HG02870 (cell line): ENCODE measurements at regions not wholly inside any gene's neighbourhood (a gene's known extent, or its start where the extent isn't known, plus 50 kb on each side); places are given as distances from the start of the nearest gene placed in this dataset.
"Not testable (repeated sequence)": the region's sequence is repeated elsewhere in the genome, so short reads cannot be mapped to it uniquely, and the experiment has no call there.

Experiments used
- ATAC-seq: cut with Tn5 transposase; IDR thresholded peaks from one replicate; pipeline ENCODE4 v1.9.1; 2021; ENCODE audit warnings: mild to moderate bottlenecking, moderate library complexity; ENCODE audit not compliant: unreplicated experiment

DNA sequence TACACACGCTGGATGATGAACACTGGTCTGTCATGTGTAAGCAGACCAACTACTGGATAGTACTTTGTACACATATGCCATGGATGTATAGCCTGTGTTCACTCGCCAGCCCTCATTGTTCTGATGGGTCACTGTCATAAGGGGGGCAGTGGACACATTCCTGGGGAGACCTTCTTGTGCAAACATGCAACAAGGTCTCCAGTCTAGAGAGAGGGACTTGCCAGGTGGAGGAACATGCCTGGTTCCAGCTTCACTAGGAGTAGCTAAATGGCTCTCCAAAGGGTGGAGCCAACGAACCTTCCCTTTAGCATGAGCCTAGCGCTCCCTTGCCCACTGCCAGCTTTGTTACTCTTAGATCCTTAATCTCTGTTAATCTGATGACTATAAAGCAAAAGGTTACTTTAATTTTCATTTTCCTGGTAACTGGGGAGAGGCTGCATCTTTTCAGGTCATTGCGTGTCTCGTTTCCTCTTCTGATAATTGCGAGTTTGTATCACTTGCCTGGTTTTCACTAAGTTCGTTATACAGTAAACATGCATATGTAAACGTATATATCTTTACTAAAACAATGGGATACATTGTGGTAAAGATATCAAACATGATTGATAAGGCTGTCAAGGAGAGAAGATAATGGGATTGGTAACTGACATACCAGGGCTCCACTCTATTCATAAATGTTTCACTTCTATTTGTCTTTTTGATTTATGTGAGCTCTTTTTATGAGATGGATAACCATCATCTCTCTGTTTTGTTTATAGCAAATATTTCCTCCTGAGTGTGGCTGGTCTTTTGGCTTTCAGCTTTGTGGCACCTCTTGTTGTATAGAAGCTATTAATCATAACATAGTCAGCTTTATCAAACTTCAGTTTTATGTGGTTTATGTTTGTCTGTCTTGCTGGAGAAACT is 235.2 kb upstream of the SGCG start:
- ATAC-seq: no peak

DNA sequence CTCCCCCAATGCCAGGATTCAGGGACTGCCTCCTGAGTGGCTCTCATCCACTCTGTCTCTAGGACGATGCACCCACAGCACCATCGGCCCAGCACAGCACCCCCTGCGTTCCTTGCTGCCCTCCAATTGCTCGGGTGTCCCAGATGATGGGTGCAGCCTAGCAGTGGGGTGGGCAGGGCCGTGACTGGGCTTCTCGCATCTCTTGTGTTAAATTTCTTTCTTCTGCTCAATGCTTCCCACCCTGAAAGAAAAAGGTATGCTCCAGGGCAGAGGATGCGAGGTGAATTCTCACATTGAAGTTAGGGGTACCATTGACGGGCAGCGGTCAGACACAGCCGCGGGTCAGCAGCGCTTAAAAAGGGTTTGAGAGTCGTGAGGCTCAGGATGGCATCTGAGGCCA is 232.4 kb upstream of the SGCG start:
- ATAC-seq: no peak

DNA sequence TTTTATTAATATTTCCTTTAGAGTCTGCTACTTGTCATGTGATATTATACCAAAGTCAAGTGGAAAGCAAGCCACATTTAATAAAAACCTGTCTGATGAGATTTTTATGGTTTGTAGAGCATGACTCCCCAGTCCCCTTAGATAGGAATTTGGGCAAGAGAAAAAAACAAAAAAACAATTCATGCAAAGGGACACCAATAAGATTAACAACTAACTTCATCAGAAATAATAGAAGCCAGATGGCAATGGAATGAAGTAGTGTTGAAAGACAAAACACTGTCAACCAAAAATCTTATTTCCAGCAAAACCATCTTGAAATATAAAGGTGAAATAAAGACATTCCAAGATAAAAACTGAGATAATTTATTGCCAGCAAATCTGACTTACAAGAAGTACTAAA is 228.8 kb upstream of the SGCG start:
- not testable (repeated sequence) for ATAC-seq

DNA sequence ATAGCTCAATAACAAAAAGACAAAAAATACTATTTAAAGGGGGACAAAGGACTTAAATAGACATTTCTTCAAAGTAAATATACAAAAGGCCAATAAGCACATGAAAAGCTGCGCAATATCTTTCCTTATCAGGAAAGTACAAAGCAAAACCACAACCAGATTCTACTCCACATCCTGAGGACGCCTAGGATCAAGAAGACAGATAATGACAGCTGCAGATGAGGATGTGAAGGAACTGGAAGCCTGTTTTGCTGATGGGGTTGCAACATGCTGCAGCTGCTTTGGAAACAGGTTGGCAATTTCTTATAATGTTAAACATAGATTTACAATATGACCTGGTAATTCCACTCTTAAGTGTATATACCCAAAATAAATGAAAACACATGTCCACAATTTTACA is 225.6 kb upstream of the SGCG start:
- not testable (repeated sequence) for ATAC-seq

DNA sequence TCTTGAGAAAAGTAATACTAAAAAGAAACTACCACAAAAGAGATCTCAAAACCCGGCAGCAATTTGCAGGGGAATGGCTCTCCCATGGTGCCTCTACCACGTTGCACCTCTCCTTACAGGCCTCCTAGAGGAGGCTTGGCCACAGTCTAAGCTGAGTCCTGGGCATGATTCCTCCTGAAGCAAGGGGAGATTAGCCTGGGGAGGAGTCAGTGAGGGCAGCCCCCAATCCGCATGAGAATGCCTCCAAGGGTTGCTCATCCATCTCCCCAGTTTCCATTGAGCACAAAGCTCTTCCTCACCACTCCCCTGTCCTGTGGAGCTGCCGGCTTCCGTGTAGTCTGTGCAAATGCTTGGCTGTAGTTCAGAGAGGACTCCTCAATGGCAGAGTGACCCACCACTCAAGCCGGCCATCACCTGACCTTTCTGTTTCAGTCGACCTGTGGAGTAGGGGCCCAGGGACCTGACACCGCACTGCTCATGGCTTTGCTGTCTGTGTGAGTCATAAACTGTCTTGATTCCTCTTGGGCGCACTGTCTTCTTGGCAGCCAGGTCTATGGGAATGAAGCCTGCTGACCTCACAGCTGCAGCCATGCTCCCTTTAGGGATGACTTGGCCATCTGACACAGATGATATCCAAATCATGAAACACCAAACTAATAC is 224.2 kb upstream of the SGCG start:
- not testable (repeated sequence) for ATAC-seq

DNA sequence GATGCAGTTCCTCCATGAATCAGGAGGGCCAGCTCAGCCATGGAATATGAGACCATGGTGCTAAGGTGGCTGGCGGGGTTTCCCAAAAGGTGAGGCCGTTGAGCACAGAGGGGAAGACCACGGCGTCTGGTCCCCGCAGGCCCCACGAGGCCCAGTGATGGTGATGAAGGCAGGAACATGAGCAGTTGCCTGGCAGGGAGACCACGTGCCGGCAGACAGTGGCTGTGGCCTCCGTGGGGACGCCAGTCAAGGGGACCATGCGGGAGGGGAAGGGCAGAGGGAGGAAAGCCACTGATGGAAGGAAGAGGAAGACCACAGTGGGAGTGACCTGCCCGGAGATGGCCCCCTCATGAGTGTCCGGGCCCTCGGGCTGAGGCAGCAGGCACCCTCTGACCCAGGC is 220.9 kb upstream of the SGCG start:
- ATAC-seq: not testable (repeated sequence)

DNA sequence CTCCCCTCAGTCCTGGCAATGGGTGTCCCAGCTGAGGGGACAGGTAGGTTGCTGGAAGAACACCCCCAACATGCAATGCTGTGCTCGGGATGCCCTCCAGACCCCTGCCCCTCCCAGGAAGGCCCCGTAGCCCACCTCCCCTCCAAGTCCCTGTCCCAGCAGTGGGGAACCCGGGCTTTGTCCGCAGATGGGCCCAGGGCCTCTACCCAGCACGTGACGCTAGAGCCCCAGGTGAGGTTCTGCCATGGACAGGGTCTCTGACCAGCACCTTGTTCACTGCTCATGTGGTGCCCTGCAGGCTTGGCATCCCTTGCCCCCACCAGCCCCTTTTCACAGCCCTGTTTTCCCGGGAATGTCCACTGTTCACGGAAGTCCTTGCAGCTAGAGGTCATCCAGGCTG is 220.0 kb upstream of the SGCG start:
- no peak for ATAC-seq

DNA sequence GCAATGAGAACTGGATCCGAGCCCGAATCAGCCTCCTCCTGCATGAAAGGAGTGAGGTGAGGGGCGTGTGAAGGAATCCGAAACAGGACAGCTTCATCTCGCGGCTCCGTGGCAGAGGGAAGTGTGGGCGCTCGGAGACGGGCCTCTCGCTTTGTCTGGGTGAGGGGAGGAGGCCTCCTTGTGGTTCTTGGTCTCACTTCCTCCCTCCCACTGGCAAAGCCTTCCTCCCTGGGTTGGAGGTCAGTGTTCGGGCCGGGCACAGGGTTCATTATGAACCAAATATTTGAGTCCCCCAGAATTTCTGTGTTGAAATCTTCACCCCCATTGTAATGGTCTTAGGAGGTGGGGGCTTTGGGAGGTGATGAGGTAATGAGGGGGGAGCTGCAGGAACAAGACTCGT is 219.4 kb upstream of the SGCG start:
- ATAC-seq: not testable (repeated sequence)

DNA sequence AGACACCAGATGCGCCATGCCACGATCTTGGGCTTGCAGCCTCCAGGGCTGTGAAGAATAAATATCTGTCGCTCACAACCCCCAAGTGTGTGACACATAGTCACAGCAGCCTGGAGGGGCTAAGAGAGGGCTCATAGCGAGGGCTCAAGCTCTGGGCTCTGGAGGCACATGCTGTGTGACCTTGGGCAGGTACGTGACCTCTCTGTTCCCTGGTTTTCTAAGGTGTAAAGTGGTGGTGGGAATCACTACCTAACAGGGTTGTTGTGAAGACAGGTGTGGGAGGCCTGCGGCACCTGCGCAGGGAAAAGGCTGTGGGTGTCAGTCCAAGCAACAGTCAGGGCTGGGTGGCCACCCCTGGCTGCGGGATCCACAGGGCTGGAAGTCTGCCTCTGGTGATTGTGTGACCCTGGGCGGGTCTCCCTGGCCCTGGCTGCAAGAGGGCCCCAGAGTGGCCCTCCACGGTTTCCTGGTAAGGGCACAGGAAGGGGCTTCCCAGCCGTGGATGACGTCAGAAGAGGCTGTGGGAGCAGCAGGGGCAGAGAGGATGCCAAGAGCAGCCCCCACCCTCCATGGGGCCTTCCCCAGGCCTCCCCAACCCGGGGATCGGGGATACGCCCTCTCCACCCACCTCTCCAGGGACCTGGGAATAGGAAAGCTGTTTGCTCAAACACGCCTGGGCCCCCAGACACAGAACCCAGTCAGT is 218.8 kb upstream of the SGCG start:
- no peak for ATAC-seq

DNA sequence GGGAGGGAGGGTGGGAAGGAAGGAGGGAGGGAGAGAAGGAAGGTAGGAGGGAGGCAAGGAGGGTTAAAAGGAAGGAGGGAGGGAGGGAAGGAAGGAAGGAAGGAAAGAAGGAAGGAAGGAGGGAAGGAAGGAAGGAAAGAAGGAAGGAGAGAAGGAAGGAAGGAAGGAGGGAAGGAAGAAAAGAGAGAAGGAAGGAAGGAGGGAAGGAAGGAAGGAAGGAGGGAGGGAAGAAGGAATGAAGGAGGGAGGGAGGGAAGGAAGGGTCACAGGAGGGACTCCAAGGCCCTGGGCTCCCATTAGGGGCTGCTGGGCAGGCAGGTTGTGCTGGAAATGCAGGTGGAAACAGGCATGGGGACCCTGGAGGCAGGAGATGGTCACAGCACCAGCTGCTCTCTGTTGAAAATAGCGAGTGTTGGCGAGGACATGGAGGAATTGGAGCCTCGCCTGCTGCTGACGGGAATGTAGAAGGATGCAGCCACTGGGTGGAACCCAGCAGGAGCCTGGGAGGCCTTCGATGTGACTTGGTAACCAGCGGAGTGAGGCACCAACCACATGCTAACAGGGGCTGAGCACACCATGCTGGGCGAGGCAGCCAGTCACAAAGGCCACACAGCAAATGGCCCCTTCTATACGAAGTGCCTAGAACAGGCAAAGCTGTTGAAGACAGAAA is 217.3 kb upstream of the SGCG start:
- not testable (repeated sequence) for ATAC-seq

DNA sequence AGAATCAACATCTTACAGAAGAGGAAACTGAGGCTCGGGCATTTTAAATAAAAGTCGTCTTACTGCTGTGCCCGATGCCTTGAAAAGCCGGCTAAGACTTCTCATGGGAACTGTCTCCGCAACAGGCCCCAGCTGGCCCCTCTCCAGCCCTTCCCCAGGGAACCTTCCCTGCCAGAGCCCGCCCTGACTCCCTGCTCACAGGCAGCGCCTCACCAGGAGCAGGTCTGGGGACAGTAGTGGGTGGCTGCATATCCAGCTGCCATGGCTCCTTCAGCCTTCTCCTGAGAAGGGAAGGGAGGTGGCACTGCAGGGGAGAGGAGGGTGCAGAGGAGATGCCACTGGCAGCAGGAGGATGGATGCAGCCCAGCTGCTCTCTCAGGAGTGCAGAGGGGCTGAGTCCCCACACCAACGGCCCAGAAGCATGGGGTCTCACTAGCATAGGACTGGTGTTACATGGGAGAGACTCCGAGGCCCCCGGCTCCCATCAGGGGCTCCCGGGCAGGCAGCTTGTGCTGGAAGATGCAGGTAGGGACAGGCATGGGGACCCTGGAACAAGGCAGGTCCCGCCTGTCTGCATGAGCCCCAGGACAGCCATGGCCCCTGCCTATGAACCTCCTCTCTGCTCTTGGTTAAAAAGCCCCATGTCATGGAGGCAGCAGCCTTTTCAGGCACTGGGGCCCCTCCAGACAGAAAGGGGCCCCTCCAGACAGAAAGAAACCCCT is 216.4 kb upstream of the SGCG start:
- ATAC-seq: no peak

DNA sequence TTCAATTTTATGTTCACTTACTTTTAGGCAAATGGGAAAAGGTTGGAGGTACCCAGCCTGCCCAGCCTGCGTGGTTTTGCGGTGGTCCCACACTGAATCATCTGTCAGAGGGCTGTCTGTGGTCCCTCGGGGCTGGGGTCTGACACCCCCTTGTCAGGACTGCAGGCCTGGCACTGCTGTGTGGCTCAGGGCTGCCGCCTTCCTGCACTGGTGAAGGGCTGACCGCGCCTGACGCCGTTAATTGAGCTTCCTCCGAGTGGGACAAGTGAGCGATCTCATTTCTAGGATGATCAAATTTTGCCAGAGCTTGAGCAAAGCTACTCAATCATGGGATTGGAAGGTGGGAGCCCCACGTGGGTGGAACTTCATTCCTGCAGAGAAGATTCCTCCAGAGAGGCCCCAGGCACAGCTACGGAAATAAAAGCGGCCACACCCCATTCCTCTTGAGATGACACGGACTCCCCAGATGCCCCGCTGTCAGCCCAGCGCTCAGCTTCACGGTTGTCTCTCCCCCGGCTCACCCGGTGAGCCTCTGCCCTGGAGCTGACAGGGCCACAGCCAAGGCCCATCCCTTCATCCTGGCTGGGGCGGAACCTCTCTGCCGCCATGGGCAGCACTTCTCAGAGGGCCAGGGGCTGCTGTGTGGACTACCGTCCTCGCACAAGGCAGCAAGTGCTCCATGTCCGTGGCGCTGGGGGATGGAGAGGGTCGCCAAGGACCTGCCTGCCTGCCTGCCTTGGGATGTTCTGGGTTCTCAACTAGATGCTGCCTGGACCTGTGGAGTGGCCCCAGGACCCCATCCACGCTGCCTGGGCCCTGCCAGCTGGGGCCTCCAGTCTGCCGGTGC is 215.5 kb upstream of the SGCG start:
- not testable (repeated sequence) for ATAC-seq

DNA sequence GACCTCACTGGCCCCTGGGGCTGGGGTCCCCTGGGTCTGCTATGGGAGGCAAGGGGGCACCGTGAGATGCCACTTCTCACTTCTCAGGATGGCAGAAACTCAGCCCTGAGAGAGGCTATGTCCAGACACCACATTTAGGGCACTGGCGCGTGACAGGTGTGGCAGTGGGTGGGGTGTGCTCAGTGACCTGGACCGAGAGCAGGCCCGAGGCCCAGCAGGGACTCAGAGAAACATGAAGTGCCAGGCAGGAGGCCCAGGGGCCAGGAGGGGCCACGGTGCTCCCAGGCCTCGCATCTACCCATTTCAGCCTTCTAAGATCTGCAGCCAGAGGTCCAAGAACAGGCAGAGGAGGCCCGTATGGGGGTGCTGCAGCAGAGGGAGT is 214.9 kb upstream of the SGCG start:
- not testable (repeated sequence) for ATAC-seq

DNA sequence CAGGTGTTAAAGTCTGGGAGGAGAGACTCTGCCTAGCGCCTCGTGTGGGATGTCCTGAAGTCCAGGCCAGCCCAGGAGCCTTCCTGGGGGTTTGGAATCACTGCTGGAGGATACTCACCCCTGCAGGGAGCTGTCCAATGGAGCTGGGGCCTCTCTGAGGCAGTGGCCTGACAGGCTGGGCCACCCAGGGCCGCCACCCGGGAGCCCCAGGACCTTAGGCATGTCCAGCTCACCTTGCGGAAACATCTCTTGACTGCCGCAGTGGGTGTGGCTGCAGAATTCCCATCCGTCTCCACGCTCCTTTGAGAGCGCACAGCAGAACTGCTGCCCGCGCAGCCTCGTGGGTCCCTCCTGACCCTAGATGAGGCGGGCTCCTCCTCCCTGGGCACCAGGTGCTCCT is 214.0 kb upstream of the SGCG start:
- not testable (repeated sequence) for ATAC-seq

DNA sequence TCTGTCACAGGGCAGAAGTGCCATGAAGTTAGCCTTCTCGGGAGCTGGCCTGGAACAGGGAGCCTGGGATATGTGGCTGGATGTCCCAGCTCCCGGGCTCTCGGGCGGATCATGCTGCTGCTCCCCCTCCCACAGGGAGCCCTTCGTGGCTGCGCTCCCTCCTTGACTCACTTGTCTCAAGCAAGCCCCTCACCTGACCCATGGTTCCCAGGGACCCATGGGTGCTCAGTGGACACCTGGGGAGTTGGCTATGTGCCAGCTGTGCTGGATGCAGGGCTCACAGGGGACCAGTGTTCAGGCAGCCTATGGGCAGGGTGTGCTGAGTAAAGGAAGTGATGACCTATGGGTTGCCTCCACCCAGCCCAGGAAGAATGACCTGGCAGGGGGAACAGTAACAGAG is 213.1 kb upstream of the SGCG start:
- no peak for ATAC-seq

DNA sequence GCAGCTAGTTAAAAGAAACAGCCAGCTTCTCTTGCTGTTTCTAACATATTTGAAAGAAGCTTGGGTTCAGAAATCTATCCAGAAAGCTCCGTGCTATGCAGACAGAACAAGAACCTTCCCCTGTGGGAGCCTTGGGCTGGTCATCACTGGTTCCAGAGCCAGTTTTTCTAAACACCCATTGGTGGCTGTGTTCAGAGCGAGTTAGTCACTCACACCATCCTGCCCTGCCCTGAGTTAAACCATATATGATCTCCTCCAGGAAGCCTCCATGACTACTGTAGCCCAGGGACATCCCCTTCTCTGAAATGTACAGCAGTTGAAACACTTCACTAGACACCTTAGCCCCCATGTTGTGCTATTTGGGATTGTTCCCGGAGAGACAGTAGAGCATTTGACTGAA is 200.8 kb upstream of the SGCG start:
- no peak for ATAC-seq

DNA sequence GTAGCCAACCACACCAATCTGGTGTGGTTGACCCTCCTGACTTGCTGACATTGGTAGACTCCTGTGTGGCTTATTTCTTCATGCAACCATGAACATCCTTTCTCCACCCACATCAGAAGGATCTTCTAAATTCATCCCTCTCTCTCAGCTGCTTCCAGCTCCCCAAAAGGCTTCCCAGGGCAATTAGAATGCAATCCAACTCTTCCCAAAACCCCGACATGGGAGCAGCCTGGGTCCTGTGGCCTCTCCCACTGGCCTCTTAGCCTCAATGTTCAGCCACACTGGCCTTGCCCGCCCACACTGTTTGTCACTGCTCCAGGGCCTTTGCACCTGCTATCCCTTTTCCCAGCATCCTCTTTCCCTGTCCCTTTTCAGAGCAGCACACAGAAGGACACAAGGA is 199.8 kb upstream of the SGCG start:
- no peak for ATAC-seq

DNA sequence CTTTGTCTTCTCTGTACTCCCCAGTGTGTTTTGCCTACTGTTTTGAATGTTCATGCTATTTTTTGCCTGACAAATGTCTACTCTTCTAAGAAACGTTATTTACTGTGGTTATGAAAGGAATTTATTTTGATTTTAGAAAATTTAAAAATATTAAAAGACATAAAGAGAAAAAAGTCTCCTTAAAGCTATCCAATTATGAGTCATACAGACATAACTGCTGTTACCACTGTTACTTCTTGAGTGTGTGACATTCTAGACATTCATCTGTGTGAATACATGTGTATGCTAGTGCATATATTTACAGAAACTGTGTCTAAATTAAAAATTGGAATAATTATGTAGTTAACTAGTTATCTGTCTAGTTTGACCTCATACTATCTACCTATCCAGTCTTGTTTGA is 187.6 kb upstream of the SGCG start:
- ATAC-seq: no peak

DNA sequence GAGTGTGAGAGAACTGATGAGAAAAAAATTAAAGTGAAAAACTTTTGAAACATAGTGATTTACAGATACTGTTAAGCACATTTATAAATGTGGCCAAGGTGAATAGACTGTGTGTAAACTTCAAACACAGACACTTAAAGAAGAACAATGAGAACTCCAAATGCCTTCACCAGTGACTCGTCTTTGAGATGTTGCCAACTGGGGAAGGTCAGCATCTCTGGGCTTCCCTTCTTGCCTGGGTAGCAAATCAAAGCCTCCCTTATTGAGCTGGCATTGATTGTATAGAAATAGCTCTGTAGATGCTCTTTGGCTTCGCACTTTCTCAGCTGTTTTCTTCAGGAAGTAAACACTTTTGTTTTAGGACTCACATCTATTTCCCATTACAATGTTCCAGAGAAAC is 177.3 kb upstream of the SGCG start:
- ATAC-seq: no peak

DNA sequence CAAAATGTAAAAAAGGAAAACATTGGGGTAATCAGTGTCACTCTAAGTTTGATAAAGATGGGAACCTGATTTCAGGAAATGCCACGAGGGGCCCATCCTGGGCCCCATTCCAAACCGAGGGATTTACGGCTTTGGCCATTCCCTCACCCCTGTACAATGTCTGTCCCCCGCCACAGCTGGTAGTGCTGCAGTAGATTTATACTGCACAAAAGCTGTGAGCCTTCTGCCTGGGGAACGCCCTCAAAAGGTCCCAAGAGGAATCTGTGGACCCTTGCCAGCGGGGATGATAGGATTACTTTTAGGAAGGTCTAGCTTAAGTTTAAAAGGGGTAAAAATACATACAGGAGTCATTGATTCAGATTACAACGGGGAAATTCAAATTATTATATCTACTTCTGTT is 173.4 kb upstream of the SGCG start:
- no peak for ATAC-seq
